22Rv1 (cell line): ENCODE measurements at regions not wholly inside any gene's neighbourhood (a gene's known extent, or its start where the extent isn't known, plus 50 kb on each side); places are given as distances from the start of the nearest gene placed in this dataset.

Experiments used
- CTCF ChIP-seq: fragments of 450-650 bp; IDR thresholded peaks from 2 replicates; pipeline ENCODE4 v1.5.1; 2017; ENCODE audit warnings: mild to moderate bottlenecking
- ZFX ChIP-seq: fragments of 450-650 bp; IDR thresholded peaks from 2 replicates; pipeline ENCODE4 v1.6.1; 2017; ENCODE audit warnings: antibody characterized with exemption, borderline replicate concordance

GRCh38 chrX:95640226-95640625 lies 1044.4 kb upstream of the DIAPH2 start:
- TF ChIP-seq CTCF (no peak), ZFX (no peak)
